ENCODE measurements at regions not wholly inside any gene's neighbourhood (a gene's known extent, or its start where the extent isn't known, plus 50 kb on each side); places are given as distances from the start of the nearest gene placed in this dataset.
A peak's percentile ranks its signal among the peaks of the same experiment; 100 is the strongest.
"Not testable (repeated sequence)": the region's sequence is repeated elsewhere in the genome, so short reads cannot be mapped to it uniquely, and the experiment has no call there.

- Histone ChIP-seq H3K36me3 (no peaks in the 10 kb centered on the region), H3K27me3 (no peaks in the 10 kb centered on the region), H3K4me3 (no peak overlapping the region), H3K4me1 (peaks cover 0 to 42% (median 15%) of the 10 kb centered on the region in 4 donors), H3K9me3 (no peaks in the 10 kb centered on the region), H3K27ac (peak overlapping the region in 1 of 3 donors; percentile 91)
- DNase-seq (no peak), ATAC-seq (no peak)
- no peak for TF ChIP-seq CTCF (IDR thresholded peaks at IDR 0.05)
- TF ChIP-seq POLR2A (IDR thresholded peaks at IDR 0.05) = no peak
- intact Hi-C loops (cut with DNase I) = no loop called here
- WGBS (ENCODE audit: insufficient coverage, low coverage, low lambda C conversion rate, missing lambda C conversion rate) = 100% methylated on average over 2 of the region's 2 CpGs
These were observed 381.1 kb downstream of the PIK3C3 start for GRCh38 chr18:42336139-42336538.

- DNase-seq (peak in 1 of 3 donors; percentile 72), ATAC-seq (peak in 3 of 4 donors; percentile 3 to 33 (median 25))
- H3K36me3 ChIP-seq; H3K27me3 ChIP-seq; intact Hi-C loops (cut with DNase I); H3K9me3 ChIP-seq; H3K4me3 ChIP-seq: not testable (repeated sequence)
- 36% methylated on average over 2 of the region's 2 CpGs for WGBS (ENCODE audit: insufficient coverage, low coverage, low lambda C conversion rate, missing lambda C conversion rate)
- H3K4me1 ChIP-seq = peaks cover 0 to 46% (median 15%) of the 10 kb centered on the region in 4 donors
- peak overlapping the region in 2 of 3 donors; percentile 70 to 91 for H3K27ac ChIP-seq
These were observed 382.3 kb downstream of the PIK3C3 start for GRCh38 chr18:42337337-42337736.

- Histone ChIP-seq H3K27ac (peak overlapping the region; percentile 21 to 91 (median 70)), H3K4me1 (peaks cover 0 to 46% (median 15%) of the 10 kb centered on the region in 4 donors), H3K9me3 (no peaks in the 10 kb centered on the region), H3K27me3 (no peaks in the 10 kb centered on the region), H3K4me3 (no peak overlapping the region), H3K36me3 (no peaks in the 10 kb centered on the region)
- intact Hi-C loops (cut with DNase I) = no loop called here
- TF ChIP-seq CTCF (IDR thresholded peaks at IDR 0.05) (no peak), POLR2A (IDR thresholded peaks at IDR 0.05) (no peak)
- ATAC-seq (peak; percentile 38 to 60 (median 44)), DNase-seq (no peak)
- 18% methylated on average over 2 of the region's 2 CpGs for WGBS (ENCODE audit: insufficient coverage, low coverage, low lambda C conversion rate, missing lambda C conversion rate)
These were observed 383.6 kb downstream of the PIK3C3 start for GRCh38 chr18:42338683-42339082.

- no peak for TF ChIP-seq CTCF (IDR thresholded peaks at IDR 0.05)
- peak; percentile 17 for TF ChIP-seq POLR2A (IDR thresholded peaks at IDR 0.05)
- no peaks in the 10 kb centered on the region for H3K9me3 ChIP-seq
- ATAC-seq = peak; percentile 71 to 90 (median 86)
- H3K36me3 ChIP-seq = no peaks in the 10 kb centered on the region
- WGBS (ENCODE audit: insufficient coverage, low coverage, low lambda C conversion rate, missing lambda C conversion rate) = 15% methylated on average over 4 of the region's 4 CpGs
- no peaks in the 10 kb centered on the region for H3K27me3 ChIP-seq
- peak overlapping the region; percentile 76 to 91 (median 85) for H3K27ac ChIP-seq
- DNase-seq = peak in 1 of 3 donors; percentile 60
- H3K4me3 ChIP-seq = no peak overlapping the region
- intact Hi-C loops (cut with DNase I) = no loop called here
- peaks cover 0 to 46% (median 15%) of the 10 kb centered on the region in 4 donors for H3K4me1 ChIP-seq
These were observed 384.3 kb downstream of the PIK3C3 start for GRCh38 chr18:42339372-42339771.

DNA sequence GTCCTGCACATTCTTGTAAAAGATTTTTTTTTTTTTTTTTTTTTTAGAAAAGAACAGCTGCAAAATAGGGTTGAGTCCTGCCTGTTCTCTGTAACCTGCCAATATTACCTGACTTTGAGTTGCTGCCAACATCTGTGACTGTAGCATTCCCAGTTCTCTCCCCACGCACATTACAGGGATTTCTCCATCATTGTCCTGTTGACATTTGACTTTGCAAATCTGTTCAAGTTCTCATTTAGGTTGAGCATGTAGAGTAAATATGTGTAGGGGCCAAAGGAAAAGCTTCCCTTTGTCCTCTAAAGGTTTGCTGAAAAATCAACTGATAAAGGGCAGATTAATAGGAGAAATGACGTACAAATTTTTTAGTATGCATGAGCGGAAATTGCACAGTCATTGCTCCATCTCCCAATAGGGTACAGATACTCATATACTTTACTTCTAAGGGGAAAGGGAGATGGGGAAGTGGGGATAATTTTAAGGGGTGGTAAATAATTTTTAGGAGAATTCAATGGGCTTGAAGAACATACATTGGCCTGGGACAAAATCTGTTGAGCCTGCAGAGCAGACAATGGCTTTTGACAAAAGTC is 385.5 kb downstream of the PIK3C3 start:
- no peaks in the 10 kb centered on the region for H3K36me3 ChIP-seq
- DNase-seq (peak in 1 of 3 donors; percentile 78), ATAC-seq (peak; percentile 72 to 83 (median 74))
- intact Hi-C loops (cut with DNase I) = no loop called here
- no peak for TF ChIP-seq POLR2A (IDR thresholded peaks at IDR 0.05)
- no peak for TF ChIP-seq CTCF (IDR thresholded peaks at IDR 0.05)
- no peaks in the 10 kb centered on the region for H3K9me3 ChIP-seq
- peak overlapping the region; percentile 76 to 91 (median 85) for H3K27ac ChIP-seq
- 35% methylated on average over 3 of the region's 3 CpGs for WGBS (ENCODE audit: insufficient coverage, low coverage, low lambda C conversion rate, missing lambda C conversion rate)
- H3K27me3 ChIP-seq = no peaks in the 10 kb centered on the region
- H3K4me3 ChIP-seq = no peak overlapping the region
- peaks cover 0 to 46% (median 15%) of the 10 kb centered on the region in 4 donors for H3K4me1 ChIP-seq
